HEK293 (cell line): ENCODE measurements at regions not wholly inside any gene's neighbourhood (a gene's known extent, or its start where the extent isn't known, plus 50 kb on each side); places are given as distances from the start of the nearest gene placed in this dataset.

ENCODE experiments used
- CTCF ChIA-PET: fragments of 350-600 bp; formaldehyde crosslinking; extraction: SDS; loops from one replicate; lab custom pipeline; 2021; ENCODE audit warnings: antibody characterized with exemption; lab: Yijun Ruan, JAX
- POLR2A ChIA-PET: fragments of 300-600 bp; formaldehyde crosslinking; extraction: SDS; loops from one replicate; lab custom pipeline; 2020; ENCODE audit warnings: antibody characterized with exemption, inconsistent platforms; lab: Yijun Ruan, JAX
- H3K27ac ChIP-seq: fragments of 200-500 bp; sonication (Bioruptor generic); 2 replicates; pipeline ENCODE4 v1.5.1; 2014; ENCODE audit warnings: low read depth, low read length, control low read depth, inconsistent platforms; ENCODE audit errors: extremely low read depth
- H3K36me3 ChIP-seq, 2 experiments: fragments of 200-500 bp in 1 of 2; sonication (Bioruptor generic) in 1 of 2; 1 replicate in 1 of 2; 2 replicates in 1 of 2; pipeline ENCODE4 v1.5.1; 2014 to 2017; ENCODE audit warnings: inconsistent platforms in 2 of 2, low read length in 2 of 2; ENCODE audit not compliant: control insufficient read depth in 2 of 2, insufficient read depth in 1 of 2
- H3K4me1 ChIP-seq: fragments of 200-500 bp; sonication (Bioruptor generic); 2 replicates; pipeline ENCODE4 v1.5.1; 2014; ENCODE audit warnings: mild to moderate bottlenecking, low read length, inconsistent platforms; ENCODE audit not compliant: control insufficient read depth, insufficient read depth
- H3K4me3 ChIP-seq: 2 replicates; pipeline ENCODE4 v1.5.1; 2011; ENCODE audit warnings: low read depth, mild to moderate bottlenecking, control low read depth, low read length, moderate library complexity
- H3K9me3 ChIP-seq: fragments of 200-500 bp; sonication (Bioruptor generic); 2 replicates; pipeline ENCODE4 v1.5.1; 2014; ENCODE audit warnings: low read depth, low read length, inconsistent platforms; ENCODE audit not compliant: control insufficient read depth, insufficient read depth
- ELK4 ChIP-seq: IDR thresholded peaks from 2 replicates; pipeline ENCODE4 v1.6.1; 2011; ENCODE audit warnings: mild to moderate bottlenecking, low read depth, low read length, borderline replicate concordance
- KLF1 ChIP-seq: fragments of 450-650 bp; formaldehyde crosslinking; IDR thresholded peaks from 2 replicates; pipeline ENCODE4 v1.5.1; 2016; ENCODE audit warnings: missing biosample characterization, missing genetic modification characterization
- ZBTB44 ChIP-seq: fragments of 450-650 bp; IDR thresholded peaks from 2 replicates; pipeline ENCODE4 v1.5.1; 2018; ENCODE audit warnings: missing biosample characterization, mild to moderate bottlenecking, missing genetic modification characterization
- ZNF140 ChIP-seq: fragments of 450-650 bp; formaldehyde crosslinking; IDR thresholded peaks from 2 replicates; pipeline ENCODE4 v1.5.1; 2016; ENCODE audit warnings: missing biosample characterization, missing genetic modification characterization
- ZNF174 ChIP-seq: fragments of 450-650 bp; formaldehyde crosslinking; IDR thresholded peaks from 2 replicates; pipeline ENCODE4 v1.5.0; 2017; ENCODE audit warnings: missing biosample characterization, mild to moderate bottlenecking, missing genetic modification characterization
- ZNF214 ChIP-seq: fragments of 450-650 bp; formaldehyde crosslinking; IDR thresholded peaks from 2 replicates; pipeline ENCODE4 v1.5.1; 2017; ENCODE audit warnings: missing biosample characterization, mild to moderate bottlenecking, missing genetic modification characterization, borderline replicate concordance
- ZNF221 ChIP-seq: fragments of 450-650 bp; formaldehyde crosslinking; IDR thresholded peaks from 2 replicates; pipeline ENCODE4 v1.5.1; 2017; ENCODE audit warnings: missing biosample characterization, missing genetic modification characterization, borderline replicate concordance
- ZNF223 ChIP-seq: fragments of 450-650 bp; formaldehyde crosslinking; IDR thresholded peaks from 2 replicates; pipeline ENCODE4 v1.5.1; 2016; ENCODE audit warnings: missing biosample characterization, missing genetic modification characterization
- ZNF354C ChIP-seq: fragments of 450-650 bp; formaldehyde crosslinking; IDR thresholded peaks from 2 replicates; pipeline ENCODE4 v1.5.1; 2016; ENCODE audit warnings: missing biosample characterization, missing genetic modification characterization, low read depth, borderline replicate concordance
- ZNF426 ChIP-seq: fragments of 450-650 bp; formaldehyde crosslinking; IDR thresholded peaks from 2 replicates; pipeline ENCODE4 v1.5.1; 2017; ENCODE audit warnings: missing biosample characterization, missing genetic modification characterization, mild to moderate bottlenecking, inconsistent platforms, moderate library complexity
- ZNF521 ChIP-seq: fragments of 450-650 bp; formaldehyde crosslinking; IDR thresholded peaks from 2 replicates; pipeline ENCODE4 v1.5.1; 2017; ENCODE audit warnings: missing biosample characterization, mild to moderate bottlenecking, missing genetic modification characterization
- ZNF555 ChIP-seq: fragments of 450-650 bp; formaldehyde crosslinking; conservative IDR thresholded peaks from 2 replicates; pipeline ENCODE4 v1.5.1; 2017; ENCODE audit warnings: missing biosample characterization, mild to moderate bottlenecking, missing genetic modification characterization, inconsistent platforms
- ZNF596 ChIP-seq: fragments of 450-650 bp; IDR thresholded peaks from 2 replicates; pipeline ENCODE4 v1.5.0; 2018; ENCODE audit warnings: missing biosample characterization, mild to moderate bottlenecking, missing genetic modification characterization, moderate library complexity
- ZNF791 ChIP-seq: fragments of 450-650 bp; formaldehyde crosslinking; IDR thresholded peaks from 2 replicates; pipeline ENCODE4 v1.5.1; 2016; ENCODE audit warnings: missing biosample characterization, missing genetic modification characterization
- ZSCAN23 ChIP-seq: fragments of 450-650 bp; formaldehyde crosslinking; IDR thresholded peaks from 2 replicates; pipeline ENCODE4 v1.5.1; 2016; ENCODE audit warnings: missing biosample characterization, missing genetic modification characterization
- TF ChIP-seq, protein P1 (sequence below): fragments of 450-650 bp; formaldehyde crosslinking; IDR thresholded peaks from 2 replicates; pipeline ENCODE4 v1.5.1; 2016; ENCODE audit warnings: missing biosample characterization, missing genetic modification characterization
- TF ChIP-seq, protein P2 (sequence below): fragments of 450-650 bp; formaldehyde crosslinking; IDR thresholded peaks from 2 replicates; pipeline ENCODE4 v1.5.1; 2016; ENCODE audit warnings: missing biosample characterization, missing genetic modification characterization
- TF ChIP-seq, protein P3 (sequence below): fragments of 450-650 bp; formaldehyde crosslinking; IDR thresholded peaks from 2 replicates; pipeline ENCODE4 v1.5.1; 2016; ENCODE audit warnings: missing biosample characterization, missing genetic modification characterization
- TF ChIP-seq, protein P4 (sequence below): fragments of 450-650 bp; formaldehyde crosslinking; conservative IDR thresholded peaks from 2 replicates; pipeline ENCODE4 v1.5.1; 2016; ENCODE audit warnings: low read depth, missing biosample characterization, missing genetic modification characterization
- TF ChIP-seq, protein P5 (sequence below): fragments of 450-650 bp; formaldehyde crosslinking; IDR thresholded peaks from 2 replicates; pipeline ENCODE4 v1.5.1; 2016; ENCODE audit warnings: missing biosample characterization, missing genetic modification characterization, low read depth
- TF ChIP-seq, protein P6 (sequence below): sonication (generic); formaldehyde crosslinking; IDR thresholded peaks from 2 replicates; pipeline ENCODE4 v1.8.1; 2022; ENCODE audit warnings: mild to moderate bottlenecking, moderate library complexity, missing genetic modification reagents

DNA sequence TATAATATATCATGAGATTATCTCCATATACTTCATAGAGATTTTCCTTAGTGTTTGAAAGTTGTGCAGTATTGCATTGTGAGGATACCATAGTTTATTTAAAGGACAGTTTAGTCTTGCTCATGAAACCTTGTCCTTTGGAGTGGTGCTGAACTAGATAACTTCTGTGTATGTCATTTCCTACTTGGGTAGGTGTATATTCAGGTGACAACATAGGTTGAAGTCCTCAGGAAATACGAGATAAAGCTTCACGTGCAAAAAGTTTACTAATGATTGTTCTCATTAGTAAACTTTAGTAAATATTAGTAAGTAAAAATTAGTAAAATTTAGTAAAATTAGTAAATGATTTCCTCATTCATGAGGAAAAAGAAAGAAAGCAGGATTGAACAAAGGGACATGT lies 521.3 kb upstream of the LRRC4C start:
- Histone ChIP-seq H3K4me1 (no peaks in the 10 kb centered on the region), H3K9me3 (no peaks in the 10 kb centered on the region)
- POLR2A ChIA-PET, result no interaction called here
- CTCF ChIA-PET, result interaction anchor here (0.6 kb wide), 1 partner anchor 644 kb away, joined by 3 read pairs; no protein-coding TSS in a partner anchor
- TF ChIP-seq ZNF174, result no peak
- TF ChIP-seq ZSCAN23 (tag by site-specific recombination), result no peak
- TF ChIP-seq, all 188 proteins: peak for 0
- no peak overlapping the region for H3K4me3 ChIP-seq
- H3K27ac ChIP-seq, result no peak overlapping the region
- H3K36me3 ChIP-seq, result no peaks in the 10 kb centered on the region

GRCh38 chr11:41982276-41982675 lies 522.8 kb upstream of the LRRC4C start:
- H3K4me3 ChIP-seq, result no peak overlapping the region
- CTCF ChIA-PET, result no interaction called here
- H3K27ac ChIP-seq, result no peak overlapping the region
- no peaks in the 10 kb centered on the region for H3K9me3 ChIP-seq
- POLR2A ChIA-PET, result no interaction called here
- H3K36me3 ChIP-seq, result no peaks in the 10 kb centered on the region
- H3K4me1 ChIP-seq, result no peaks in the 10 kb centered on the region
- TF ChIP-seq ZNF426 (tag by site-specific recombination) (no peak), ZNF555 (no peak), ELK4 (no peak), ZNF354C (no peak), ZNF521 (tag by site-specific recombination) (no peak), ZNF223 (tag by site-specific recombination) (no peak), KLF1 (tag by site-specific recombination) (no peak), ZNF140 (tag by site-specific recombination) (no peak), ZNF214 (no peak), ZBTB44 (tag by site-specific recombination) (no peak), ZNF596 (tag by site-specific recombination) (no peak), ZNF791 (tag by site-specific recombination) (no peak), ZNF221 (tag by site-specific recombination) (no peak)
- TF ChIP-seq, protein P1, sequence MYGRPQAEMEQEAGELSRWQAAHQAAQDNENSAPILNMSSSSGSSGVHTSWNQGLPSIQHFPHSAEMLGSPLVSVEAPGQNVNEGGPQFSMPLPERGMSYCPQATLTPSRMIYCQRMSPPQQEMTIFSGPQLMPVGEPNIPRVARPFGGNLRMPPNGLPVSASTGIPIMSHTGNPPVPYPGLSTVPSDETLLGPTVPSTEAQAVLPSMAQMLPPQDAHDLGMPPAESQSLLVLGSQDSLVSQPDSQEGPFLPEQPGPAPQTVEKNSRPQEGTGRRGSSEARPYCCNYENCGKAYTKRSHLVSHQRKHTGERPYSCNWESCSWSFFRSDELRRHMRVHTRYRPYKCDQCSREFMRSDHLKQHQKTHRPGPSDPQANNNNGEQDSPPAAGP (tag by site-specific recombination), result no peak
- TF ChIP-seq, protein P2, sequence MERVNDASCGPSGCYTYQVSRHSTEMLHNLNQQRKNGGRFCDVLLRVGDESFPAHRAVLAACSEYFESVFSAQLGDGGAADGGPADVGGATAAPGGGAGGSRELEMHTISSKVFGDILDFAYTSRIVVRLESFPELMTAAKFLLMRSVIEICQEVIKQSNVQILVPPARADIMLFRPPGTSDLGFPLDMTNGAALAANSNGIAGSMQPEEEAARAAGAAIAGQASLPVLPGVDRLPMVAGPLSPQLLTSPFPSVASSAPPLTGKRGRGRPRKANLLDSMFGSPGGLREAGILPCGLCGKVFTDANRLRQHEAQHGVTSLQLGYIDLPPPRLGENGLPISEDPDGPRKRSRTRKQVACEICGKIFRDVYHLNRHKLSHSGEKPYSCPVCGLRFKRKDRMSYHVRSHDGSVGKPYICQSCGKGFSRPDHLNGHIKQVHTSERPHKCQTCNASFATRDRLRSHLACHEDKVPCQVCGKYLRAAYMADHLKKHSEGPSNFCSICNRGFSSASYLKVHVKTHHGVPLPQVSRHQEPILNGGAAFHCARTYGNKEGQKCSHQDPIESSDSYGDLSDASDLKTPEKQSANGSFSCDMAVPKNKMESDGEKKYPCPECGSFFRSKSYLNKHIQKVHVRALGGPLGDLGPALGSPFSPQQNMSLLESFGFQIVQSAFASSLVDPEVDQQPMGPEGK, result no peak
- TF ChIP-seq, protein P3, sequence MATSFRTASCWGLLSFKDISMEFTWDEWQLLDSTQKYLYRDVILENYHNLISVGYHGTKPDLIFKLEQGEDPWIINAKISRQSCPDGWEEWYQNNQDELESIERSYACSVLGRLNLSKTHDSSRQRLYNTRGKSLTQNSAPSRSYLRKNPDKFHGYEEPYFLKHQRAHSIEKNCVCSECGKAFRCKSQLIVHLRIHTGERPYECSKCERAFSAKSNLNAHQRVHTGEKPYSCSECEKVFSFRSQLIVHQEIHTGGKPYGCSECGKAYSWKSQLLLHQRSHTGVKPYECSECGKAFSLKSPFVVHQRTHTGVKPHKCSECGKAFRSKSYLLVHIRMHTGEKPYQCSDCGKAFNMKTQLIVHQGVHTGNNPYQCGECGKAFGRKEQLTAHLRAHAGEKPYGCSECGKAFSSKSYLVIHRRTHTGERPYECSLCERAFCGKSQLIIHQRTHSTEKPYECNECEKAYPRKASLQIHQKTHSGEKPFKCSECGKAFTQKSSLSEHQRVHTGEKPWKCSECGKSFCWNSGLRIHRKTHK (tag by site-specific recombination), result no peak
- TF ChIP-seq, protein P4, sequence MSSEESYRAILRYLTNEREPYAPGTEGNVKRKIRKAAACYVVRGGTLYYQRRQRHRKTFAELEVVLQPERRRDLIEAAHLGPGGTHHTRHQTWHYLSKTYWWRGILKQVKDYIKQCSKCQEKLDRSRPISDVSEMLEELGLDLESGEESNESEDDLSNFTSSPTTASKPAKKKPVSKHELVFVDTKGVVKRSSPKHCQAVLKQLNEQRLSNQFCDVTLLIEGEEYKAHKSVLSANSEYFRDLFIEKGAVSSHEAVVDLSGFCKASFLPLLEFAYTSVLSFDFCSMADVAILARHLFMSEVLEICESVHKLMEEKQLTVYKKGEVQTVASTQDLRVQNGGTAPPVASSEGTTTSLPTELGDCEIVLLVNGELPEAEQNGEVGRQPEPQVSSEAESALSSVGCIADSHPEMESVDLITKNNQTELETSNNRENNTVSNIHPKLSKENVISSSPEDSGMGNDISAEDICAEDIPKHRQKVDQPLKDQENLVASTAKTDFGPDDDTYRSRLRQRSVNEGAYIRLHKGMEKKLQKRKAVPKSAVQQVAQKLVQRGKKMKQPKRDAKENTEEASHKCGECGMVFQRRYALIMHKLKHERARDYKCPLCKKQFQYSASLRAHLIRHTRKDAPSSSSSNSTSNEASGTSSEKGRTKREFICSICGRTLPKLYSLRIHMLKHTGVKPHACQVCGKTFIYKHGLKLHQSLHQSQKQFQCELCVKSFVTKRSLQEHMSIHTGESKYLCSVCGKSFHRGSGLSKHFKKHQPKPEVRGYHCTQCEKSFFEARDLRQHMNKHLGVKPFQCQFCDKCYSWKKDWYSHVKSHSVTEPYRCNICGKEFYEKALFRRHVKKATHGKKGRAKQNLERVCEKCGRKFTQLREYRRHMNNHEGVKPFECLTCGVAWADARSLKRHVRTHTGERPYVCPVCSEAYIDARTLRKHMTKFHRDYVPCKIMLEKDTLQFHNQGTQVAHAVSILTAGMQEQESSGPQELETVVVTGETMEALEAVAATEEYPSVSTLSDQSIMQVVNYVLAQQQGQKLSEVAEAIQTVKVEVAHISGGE (tag by site-specific recombination), result no peak
- TF ChIP-seq, protein P5, sequence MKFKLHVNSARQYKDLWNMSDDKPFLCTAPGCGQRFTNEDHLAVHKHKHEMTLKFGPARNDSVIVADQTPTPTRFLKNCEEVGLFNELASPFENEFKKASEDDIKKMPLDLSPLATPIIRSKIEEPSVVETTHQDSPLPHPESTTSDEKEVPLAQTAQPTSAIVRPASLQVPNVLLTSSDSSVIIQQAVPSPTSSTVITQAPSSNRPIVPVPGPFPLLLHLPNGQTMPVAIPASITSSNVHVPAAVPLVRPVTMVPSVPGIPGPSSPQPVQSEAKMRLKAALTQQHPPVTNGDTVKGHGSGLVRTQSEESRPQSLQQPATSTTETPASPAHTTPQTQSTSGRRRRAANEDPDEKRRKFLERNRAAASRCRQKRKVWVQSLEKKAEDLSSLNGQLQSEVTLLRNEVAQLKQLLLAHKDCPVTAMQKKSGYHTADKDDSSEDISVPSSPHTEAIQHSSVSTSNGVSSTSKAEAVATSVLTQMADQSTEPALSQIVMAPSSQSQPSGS, result no peak
- TF ChIP-seq, protein P6, sequence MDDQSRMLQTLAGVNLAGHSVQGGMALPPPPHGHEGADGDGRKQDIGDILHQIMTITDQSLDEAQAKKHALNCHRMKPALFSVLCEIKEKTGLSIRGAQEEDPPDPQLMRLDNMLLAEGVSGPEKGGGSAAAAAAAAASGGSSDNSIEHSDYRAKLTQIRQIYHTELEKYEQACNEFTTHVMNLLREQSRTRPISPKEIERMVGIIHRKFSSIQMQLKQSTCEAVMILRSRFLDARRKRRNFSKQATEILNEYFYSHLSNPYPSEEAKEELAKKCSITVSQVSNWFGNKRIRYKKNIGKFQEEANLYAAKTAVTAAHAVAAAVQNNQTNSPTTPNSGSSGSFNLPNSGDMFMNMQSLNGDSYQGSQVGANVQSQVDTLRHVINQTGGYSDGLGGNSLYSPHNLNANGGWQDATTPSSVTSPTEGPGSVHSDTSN (CRISPR knock-in tag), result no peak
